ENCODE measurements at regions not wholly inside any gene's neighbourhood (a gene's known extent, or its start where the extent isn't known, plus 50 kb on each side); places are given as distances from the start of the nearest gene placed in this dataset.

DNA sequence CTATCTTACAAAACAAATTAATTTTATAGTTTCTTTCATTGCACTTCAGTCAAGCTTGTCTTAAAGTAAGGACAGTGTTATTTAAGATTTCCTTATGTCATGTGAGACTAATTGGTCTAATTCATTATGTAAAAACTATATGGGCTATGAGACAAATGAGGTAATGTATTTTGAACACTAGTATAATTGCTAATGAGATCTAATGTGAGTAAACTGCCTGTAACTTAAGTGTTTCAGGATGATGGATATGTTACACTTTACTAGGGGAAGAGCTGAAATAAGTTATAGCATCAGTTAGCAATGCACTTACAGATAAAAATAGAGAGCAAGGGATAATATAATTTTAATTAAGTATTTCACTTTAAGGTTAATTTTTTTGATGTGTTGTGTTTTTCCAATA is 386.3 kb upstream of the MAP3K7 start:
- TF ChIP-seq, protein P1, sequence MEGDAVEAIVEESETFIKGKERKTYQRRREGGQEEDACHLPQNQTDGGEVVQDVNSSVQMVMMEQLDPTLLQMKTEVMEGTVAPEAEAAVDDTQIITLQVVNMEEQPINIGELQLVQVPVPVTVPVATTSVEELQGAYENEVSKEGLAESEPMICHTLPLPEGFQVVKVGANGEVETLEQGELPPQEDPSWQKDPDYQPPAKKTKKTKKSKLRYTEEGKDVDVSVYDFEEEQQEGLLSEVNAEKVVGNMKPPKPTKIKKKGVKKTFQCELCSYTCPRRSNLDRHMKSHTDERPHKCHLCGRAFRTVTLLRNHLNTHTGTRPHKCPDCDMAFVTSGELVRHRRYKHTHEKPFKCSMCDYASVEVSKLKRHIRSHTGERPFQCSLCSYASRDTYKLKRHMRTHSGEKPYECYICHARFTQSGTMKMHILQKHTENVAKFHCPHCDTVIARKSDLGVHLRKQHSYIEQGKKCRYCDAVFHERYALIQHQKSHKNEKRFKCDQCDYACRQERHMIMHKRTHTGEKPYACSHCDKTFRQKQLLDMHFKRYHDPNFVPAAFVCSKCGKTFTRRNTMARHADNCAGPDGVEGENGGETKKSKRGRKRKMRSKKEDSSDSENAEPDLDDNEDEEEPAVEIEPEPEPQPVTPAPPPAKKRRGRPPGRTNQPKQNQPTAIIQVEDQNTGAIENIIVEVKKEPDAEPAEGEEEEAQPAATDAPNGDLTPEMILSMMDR (IDR thresholded peaks at IDR 0.05; ENCODE audit: insufficient read depth, low read length) = no peak
- TF ChIP-seq REST (IDR thresholded peaks at IDR 0.05; ENCODE audit: insufficient replicate concordance, low read depth) (no peak), GABPA (IDR thresholded peaks at IDR 0.05; ENCODE audit: low read depth) (no peak)
